ENCODE measurements at regions not wholly inside any gene's neighbourhood (a gene's known extent, or its start where the extent isn't known, plus 50 kb on each side); places are given as distances from the start of the nearest gene placed in this dataset.

GRCh38 chr11:134876226-134876625 lies 464.2 kb upstream of the B3GAT1 start:
- Histone ChIP-seq H3K4me1 (ENCODE audit: insufficient read depth, low read length) (no peaks in the 10 kb centered on the region), H3K9me3 (ENCODE audit: insufficient read depth, low read depth, low read length) (no peaks in the 10 kb centered on the region), H3K4me2 (ENCODE audit: low read length) (no peak overlapping the region), H3K4me3 (ENCODE audit: insufficient read depth, low read depth, low read length) (no peak overlapping the region), H2AFZ (ENCODE audit: low read depth, low read length) (no peak overlapping the region), H3K27ac (ENCODE audit: low read depth, low read length) (no peak overlapping the region), H3K36me3 (ENCODE audit: insufficient read depth, low read length) (no peaks in the 10 kb centered on the region), H4K20me1 (ENCODE audit: insufficient read depth, low read length) (no peaks in the 10 kb centered on the region), H3K9ac (ENCODE audit: low read length) (no peak overlapping the region), H3K79me2 (ENCODE audit: insufficient read depth, low read length) (no peaks in the 10 kb centered on the region), H3K27me3 (ENCODE audit: insufficient read depth, low read length) (no peaks in the 10 kb centered on the region)
- DNase-seq (ENCODE audit: low read depth): no peak
- FAIRE-seq: no peak
- Mint-ChIP-seq H3K27me3 (ENCODE audit: low read depth, unreplicated experiment) (peaks cover 33% of the 10 kb centered on the region), H3K36me3 (ENCODE audit: low read depth, unreplicated experiment) (no peaks in the 10 kb centered on the region), H3K27ac (ENCODE audit: unreplicated experiment) (no peak overlapping the region), H3K4me3 (ENCODE audit: unreplicated experiment) (no peak overlapping the region), H3K4me1 (ENCODE audit: low read depth, unreplicated experiment) (no peaks in the 10 kb centered on the region), H3K9me3 (ENCODE audit: unreplicated experiment) (no peaks in the 10 kb centered on the region)
- TF ChIP-seq CTCF (IDR thresholded peaks at IDR 0.05; ENCODE audit: insufficient read depth, low read depth, low read length): no peak
- TF ChIP-seq EZH2 (IDR thresholded peaks at IDR 0.05; ENCODE audit: insufficient read depth, low read length): no peak

GRCh38 chr11:134866981-134867675 lies 455.1 kb upstream of the B3GAT1 start:
- TF ChIP-seq CTCF (IDR thresholded peaks at IDR 0.05; ENCODE audit: insufficient read depth, low read depth, low read length) (no peak), EZH2 (IDR thresholded peaks at IDR 0.05; ENCODE audit: insufficient read depth, low read length) (no peak)
- Histone ChIP-seq H3K36me3 (ENCODE audit: insufficient read depth, low read length) (no peaks in the 10 kb centered on the region), H3K9me3 (ENCODE audit: insufficient read depth, low read depth, low read length) (no peaks in the 10 kb centered on the region), H3K9ac (ENCODE audit: low read length) (no peak overlapping the region), H4K20me1 (ENCODE audit: insufficient read depth, low read length) (no peaks in the 10 kb centered on the region), H3K4me3 (ENCODE audit: insufficient read depth, low read depth, low read length) (no peak overlapping the region), H3K4me1 (ENCODE audit: insufficient read depth, low read length) (no peaks in the 10 kb centered on the region), H3K27ac (ENCODE audit: low read depth, low read length) (no peak overlapping the region), H3K27me3 (ENCODE audit: insufficient read depth, low read length) (no peaks in the 10 kb centered on the region), H2AFZ (ENCODE audit: low read depth, low read length) (no peak overlapping the region), H3K4me2 (ENCODE audit: low read length) (no peak overlapping the region), H3K79me2 (ENCODE audit: insufficient read depth, low read length) (no peaks in the 10 kb centered on the region)
- Mint-ChIP-seq H3K4me3 (ENCODE audit: unreplicated experiment) (no peak overlapping the region), H3K9me3 (ENCODE audit: unreplicated experiment) (no peaks in the 10 kb centered on the region), H3K27me3 (ENCODE audit: low read depth, unreplicated experiment) (peaks cover 22% of the 10 kb centered on the region), H3K36me3 (ENCODE audit: low read depth, unreplicated experiment) (no peaks in the 10 kb centered on the region), H3K4me1 (ENCODE audit: low read depth, unreplicated experiment) (peaks cover 7% of the 10 kb centered on the region), H3K27ac (ENCODE audit: unreplicated experiment) (no peak overlapping the region)
- FAIRE-seq (no peak), DNase-seq (ENCODE audit: low read depth) (no peak)

GRCh38 chr11:134866215-134866614 lies 454.2 kb upstream of the B3GAT1 start:
- Histone ChIP-seq H3K79me2 (ENCODE audit: insufficient read depth, low read length) (no peaks in the 10 kb centered on the region), H3K27ac (ENCODE audit: low read depth, low read length) (no peak overlapping the region), H2AFZ (ENCODE audit: low read depth, low read length) (no peak overlapping the region), H3K27me3 (ENCODE audit: insufficient read depth, low read length) (no peaks in the 10 kb centered on the region), H3K9ac (ENCODE audit: low read length) (no peak overlapping the region), H3K9me3 (ENCODE audit: insufficient read depth, low read depth, low read length) (no peaks in the 10 kb centered on the region), H3K4me1 (ENCODE audit: insufficient read depth, low read length) (no peaks in the 10 kb centered on the region), H3K36me3 (ENCODE audit: insufficient read depth, low read length) (no peaks in the 10 kb centered on the region), H4K20me1 (ENCODE audit: insufficient read depth, low read length) (no peaks in the 10 kb centered on the region), H3K4me3 (ENCODE audit: insufficient read depth, low read depth, low read length) (no peak overlapping the region), H3K4me2 (ENCODE audit: low read length) (no peak overlapping the region)
- Mint-ChIP-seq H3K9me3 (ENCODE audit: unreplicated experiment) (no peaks in the 10 kb centered on the region), H3K27me3 (ENCODE audit: low read depth, unreplicated experiment) (peaks cover 22% of the 10 kb centered on the region), H3K4me1 (ENCODE audit: low read depth, unreplicated experiment) (peaks cover 7% of the 10 kb centered on the region), H3K36me3 (ENCODE audit: low read depth, unreplicated experiment) (no peaks in the 10 kb centered on the region), H3K4me3 (ENCODE audit: unreplicated experiment) (no peak overlapping the region), H3K27ac (ENCODE audit: unreplicated experiment) (no peak overlapping the region)
- DNase-seq (ENCODE audit: low read depth) (no peak), FAIRE-seq (no peak)
- TF ChIP-seq CTCF (IDR thresholded peaks at IDR 0.05; ENCODE audit: insufficient read depth, low read depth, low read length) (no peak), EZH2 (IDR thresholded peaks at IDR 0.05; ENCODE audit: insufficient read depth, low read length) (no peak)

Data from astrocyte (in vitro differentiated cells and primary cell).